NOMO-1 (cell line): ENCODE measurements at regions not wholly inside any gene's neighbourhood (a gene's known extent, or its start where the extent isn't known, plus 50 kb on each side); places are given as distances from the start of the nearest gene placed in this dataset.
"Not testable (repeated sequence)": the region's sequence is repeated elsewhere in the genome, so short reads cannot be mapped to it uniquely, and the experiment has no call there.

Source experiments
- DNase-seq, 2 experiments: peaks; one replicate each; lab custom pipeline; 2025; ENCODE audit not compliant: unreplicated experiment in 2 of 2; lab: John Stamatoyannopoulos, UW

DNA sequence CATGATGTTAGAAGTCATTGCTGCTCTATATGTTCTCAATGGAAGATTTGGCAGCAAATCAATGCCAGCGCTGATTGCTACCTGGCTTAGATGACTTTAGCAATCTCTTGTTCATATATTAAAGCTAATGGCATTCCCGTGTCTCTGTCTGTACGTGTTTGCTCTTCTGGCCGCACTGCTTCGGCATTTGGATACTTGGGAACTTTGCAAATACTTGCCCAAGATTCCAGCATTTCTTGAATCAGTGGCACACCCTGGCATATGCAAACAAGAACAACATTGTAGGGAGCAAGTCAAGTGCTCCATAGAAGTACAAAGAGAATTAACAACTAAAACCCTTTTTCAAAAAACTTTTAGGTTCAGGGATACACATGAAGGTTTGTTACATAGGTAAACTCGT, 128.9 kb upstream of the TMEM164 start:
- no peak for DNase-seq

DNA sequence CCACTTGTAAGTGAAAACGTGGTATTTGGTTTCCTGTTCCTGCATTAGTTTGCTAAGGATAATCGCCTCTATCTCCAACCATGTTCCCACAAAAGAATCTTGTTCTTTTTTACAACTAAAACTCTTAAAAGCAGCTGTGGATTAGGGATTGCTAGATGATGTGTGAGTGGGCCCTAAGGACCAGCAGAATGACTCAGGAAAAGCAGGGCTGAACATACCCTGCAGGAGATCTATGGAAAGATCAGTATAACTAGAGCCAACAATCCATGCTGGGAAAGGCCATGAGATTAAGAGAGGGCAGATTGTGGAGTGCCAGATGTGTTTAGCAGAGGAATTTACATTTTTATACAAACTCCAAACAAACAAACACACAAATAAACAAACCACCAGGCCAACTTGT, 128.4 kb upstream of the TMEM164 start:
- no peak for DNase-seq

DNA sequence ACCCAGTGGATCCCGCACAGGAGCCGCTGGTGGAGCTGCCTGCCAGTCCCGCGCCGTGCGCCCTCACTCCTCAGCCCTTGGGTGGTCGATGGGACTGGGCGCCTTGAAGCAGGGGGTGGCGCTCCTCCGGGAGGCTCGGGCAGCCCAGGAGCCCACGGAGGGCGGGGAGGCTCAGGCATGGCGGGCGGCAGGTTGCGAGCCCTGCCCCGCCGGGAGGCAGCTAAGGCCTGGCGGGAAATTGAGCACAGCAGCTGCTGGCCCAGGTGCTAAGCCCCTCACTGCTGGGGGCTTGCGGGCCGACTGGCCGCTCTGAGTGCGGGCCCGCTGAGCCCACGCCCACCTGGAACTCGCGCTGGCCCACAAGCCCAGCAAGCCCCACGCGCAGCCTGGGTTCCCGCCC, 127.1 kb upstream of the TMEM164 start:
- DNase-seq, result no peak

DNA sequence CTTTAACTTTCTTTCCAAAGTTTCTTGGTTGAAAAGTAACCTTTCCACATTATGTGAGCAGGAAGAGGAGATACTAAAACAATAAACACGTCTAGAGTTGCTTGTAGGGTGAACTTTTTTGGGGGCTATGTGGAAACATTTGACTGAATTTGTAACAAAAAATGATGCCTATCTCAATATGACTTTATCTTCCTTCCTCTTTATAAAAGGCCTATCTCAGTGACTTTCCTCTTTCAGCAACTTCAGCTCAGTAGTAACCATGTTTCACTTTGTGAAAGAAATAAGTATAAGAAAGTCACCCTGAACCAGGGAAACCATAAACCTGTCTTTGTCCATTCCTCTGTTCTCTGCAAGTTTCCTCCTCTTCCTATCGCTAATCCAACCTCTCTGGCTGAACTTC, 124.7 kb upstream of the TMEM164 start:
- peak in 1 of 2 experiments; percentile 61 for DNase-seq

DNA sequence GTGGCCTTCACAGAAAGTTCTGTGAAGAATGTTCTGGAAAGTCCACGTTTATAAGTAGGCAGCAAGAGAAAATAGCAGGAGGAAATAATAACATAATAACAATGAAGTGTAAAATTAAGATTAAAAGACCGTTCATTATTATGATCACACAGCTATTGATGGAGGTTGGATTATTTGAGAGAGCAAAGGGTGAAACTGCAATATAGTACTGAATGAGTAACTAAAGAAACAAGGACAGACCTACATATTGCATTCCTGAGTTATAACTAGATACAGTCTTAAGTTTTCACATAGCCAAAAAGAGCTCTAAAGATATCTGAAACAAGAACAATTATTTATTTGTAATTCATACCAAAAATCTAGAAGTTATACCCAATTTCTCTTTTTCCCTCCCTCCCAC, 122.9 kb upstream of the TMEM164 start:
- DNase-seq, result no peak

DNA sequence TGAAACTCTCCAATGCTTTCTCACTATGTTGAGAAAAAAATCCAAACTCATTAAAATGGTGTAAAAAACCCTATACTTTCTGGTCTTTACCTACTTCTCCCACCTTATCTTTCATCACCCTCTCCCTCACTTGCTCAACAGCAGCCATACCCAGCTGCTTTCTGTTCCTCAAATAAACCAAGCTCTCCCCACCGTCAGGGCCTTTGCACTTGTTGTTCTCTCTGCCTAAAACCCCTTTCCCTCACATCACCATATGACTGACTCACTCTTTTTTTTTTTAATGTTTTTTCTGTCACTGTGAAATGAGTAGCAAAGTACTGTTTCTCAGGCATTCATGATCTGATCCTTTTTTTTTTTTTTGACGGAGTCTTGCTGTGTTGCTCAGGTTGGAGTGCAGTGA, 122.3 kb upstream of the TMEM164 start:
- DNase-seq, result peak; percentile 79 to 90

DNA sequence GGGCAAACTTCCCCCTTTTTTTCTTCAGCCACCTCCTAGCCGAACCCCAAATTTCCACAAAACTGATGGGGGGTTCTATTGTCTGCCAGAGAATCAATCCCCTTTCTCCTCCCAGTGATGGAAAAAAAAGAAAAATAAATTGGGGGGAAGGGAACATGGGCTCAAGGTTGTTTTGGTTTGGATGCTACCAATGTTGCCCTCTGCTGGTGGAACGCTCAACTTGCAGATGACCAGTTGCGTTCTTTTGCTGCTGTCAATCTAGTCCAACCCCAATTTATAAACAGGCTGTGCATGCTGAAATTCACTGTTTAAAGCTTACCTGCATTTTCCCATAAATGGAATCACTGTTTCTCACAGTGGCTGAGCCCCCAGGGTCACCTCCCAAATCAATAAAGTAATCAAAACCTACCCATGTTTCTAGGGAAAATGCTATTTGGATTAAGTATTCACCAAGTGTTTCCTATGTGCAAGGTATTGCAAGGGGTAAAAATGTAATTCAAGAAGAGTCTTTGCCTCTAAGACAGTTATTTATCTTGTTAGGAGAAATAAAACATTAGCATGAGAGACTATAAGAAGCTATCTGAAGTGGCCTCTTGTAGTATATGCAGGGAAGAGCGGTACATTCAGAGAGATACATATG, 116.7 kb upstream of the TMEM164 start:
- DNase-seq, result peak in 1 of 2 experiments; percentile 33

DNA sequence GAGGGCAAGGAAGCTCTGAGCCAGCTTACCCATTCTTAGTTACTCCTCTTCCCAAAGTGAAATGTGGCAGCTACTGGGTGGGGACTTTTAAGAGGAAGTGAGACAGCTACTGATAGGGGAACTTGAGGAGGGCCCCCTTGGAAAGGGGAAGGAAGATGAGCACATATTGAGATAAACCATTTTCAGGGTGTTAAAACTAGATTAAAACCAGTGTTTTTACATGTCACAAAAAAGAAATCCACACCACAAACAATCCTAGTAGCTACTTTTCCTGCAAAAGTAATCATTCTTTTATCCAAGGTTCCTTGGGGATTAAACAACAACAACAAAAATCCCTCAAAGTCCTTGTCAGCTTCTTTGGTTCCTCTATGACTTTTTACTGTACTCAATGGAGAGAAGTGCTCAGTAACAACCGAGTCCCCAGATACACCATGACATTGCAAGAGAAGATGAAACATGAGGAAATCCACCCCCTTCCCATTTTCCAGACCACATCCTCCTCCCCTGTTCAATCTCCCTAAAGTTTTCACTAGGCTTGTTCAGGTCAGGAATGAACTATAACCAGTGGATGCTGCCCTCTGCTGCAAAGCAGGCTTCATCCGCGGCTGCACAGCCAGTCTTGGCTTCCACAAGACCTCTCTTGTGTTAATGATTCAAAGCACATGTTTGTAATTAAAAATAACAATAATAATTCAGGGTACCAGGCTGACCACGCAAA, 113.5 kb upstream of the TMEM164 start:
- DNase-seq, result peak; percentile 78 to 97

DNA sequence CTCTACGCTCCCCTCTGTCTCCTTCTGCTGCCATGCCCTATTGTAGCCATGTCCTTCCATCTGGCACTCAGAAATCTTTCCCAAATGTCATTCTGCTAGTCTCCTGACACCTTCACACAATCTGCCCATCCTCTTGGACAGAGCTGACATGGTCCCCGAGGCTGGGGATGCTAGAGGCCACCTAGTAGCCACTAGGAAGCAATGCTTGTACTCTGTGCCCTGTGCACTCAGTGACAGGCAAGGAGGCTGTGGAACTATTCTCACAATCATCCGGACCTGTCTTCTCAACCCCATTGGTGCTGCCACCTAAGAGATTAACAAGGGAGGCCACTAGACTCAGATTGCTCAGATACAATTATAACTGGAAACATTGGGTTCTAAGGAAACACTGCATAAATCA, 112.6 kb upstream of the TMEM164 start:
- DNase-seq, result no peak

DNA sequence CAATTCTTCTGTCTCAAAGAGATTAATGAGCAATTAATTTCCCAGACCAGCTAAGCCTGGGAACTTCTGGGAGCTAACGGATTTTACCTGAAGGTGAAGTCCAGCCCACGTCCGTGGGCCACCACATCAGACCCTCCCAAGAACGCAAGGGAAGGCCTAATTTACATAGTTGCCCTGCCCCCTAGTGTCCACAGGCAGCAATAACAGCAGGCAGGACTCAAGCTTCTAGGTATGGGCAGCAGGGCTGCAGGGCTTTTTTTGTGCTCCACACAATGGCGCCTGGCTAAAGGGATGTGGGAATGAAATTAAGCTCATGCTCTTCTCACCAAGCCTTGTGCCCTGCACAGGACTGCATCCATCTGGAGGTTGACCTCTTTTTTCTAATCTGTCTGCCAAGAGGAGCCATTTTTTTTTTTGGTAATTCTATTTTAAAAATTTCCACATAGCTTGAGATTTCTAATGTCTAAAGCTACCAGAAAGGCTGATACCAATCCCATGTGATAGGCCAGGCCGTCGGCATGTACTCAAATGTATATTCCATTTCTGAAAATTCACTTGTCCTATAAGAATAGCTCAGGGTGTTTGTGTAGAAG, 111.9 kb upstream of the TMEM164 start:
- DNase-seq, result peak; percentile 44 to 61

DNA sequence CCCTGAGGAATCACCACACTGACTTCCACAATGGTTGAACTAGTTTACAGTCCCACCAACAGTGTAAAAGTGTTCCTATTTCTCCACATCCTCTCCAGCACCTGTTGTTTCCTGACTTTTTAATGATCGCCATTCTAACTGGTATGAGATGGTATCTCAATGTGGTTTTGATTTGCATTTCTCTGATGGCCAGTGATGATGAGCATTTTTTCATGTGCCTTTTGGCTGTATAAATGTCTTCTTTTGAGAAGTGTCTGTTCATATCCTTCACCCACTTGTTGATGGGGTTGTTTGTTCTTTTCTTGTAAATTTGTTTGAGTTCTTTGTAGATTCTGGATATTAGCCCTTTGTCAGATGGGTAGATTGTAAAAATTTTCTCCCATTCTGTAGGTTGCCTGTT, 106.9 kb upstream of the TMEM164 start:
- DNase-seq, result not testable (repeated sequence)

DNA sequence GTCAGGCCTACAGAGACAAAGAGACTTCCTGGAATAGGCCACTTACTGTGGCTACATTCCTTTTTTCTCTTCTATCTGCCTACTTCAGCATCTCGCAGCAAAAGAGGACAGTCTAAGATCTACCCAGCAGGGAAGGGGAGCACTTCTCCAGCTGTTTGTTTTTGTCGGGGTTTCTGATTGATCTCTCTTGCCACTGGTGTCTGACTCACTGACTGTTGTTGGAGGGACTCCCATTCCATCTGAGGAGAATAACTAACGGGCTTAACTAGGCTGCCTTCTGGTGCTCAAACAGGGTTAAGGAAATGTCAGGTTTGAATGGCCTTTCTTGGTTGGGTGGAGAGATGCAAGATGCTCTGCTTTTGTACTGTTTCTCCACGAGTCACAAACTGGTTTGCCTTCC, 100.2 kb upstream of the TMEM164 start:
- no peak for DNase-seq

DNA sequence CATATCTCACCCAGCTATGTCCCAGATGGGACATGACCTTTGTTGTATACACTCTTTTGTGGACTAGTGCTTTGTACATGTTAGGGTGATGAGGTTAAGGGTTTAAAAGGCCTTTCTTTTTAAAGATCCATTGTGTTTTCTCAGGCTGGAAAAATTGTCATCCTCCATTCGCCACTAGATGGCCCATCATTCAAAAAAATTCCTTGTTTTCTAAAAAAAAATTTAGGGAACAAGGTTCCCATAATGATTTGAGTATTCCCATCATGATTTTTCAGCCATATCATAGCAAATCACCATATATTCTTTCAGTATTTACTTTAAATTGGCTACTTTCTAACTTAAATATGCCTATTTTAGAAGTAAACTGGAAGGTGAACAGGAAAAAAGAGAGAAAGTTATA, 91.9 kb upstream of the TMEM164 start:
- no peak for DNase-seq

DNA sequence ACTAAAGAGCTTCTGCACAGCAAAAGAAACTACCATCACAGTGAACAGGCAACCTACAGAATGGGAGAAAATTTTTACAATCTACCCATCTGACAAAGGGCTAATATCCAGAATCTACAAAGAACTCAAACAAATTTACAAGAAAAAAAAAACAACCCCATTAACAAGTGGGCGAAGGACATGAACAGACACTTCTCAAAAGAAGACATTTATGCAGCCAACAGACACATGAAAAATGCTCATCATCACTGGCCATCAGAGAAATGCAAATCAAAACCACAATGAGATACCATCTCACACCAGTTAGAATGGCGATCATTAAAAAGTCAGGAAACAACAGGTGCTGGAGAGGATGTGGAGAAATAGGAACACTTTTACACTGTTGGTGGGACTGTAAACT, 89.9 kb upstream of the TMEM164 start:
- not testable (repeated sequence) for DNase-seq

DNA sequence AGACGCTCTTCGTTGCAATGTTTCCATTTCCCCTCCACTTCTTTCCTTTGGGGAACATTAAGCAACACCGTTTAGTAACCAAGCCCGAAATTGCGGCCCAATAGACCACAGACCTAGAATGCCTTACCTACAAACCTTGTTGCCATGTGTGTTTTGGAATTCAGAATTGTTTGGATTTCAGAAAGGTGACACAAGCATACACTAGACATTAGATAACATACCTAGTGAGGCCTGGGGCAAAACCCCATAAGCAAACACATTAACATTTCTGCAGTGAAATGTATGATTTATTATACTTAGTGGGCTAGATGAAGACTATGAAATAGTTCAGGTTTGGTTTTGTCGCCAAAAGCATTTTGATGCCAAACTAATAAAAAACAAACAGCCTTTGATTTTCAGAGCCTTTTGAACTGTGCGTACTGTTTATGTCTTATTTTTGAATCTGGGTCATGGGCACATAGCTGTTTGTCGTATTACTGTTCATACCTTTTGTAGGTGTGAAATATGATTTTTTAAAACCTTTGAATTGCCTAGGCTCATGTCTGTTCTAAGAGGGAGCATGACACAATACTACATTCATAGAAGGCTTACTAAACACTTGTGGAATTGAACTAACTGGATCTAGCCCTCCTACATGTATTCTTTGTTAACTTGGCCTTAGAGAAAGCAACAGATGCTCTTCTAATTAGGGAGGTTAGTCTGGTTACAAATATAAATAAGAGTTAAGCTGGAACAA, 88.6 kb upstream of the TMEM164 start:
- no peak for DNase-seq

DNA sequence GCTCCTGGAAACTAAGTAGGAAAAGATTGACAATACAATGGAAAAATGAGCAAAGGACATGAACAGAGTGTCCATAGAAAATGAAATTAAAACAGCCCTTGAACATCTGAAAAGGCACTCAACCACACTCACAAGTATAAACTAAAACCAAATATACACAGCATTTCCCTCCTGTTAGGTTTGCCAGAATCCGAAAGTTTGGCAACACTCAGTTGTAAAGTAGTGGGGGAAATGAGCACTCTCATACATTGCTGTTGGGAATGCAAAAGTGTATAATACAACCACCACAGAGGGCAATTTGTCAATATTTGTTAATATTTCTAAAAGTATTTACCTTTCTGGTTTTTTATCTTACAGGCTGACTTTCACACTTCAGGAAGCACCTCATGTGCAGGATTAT, 84.2 kb upstream of the TMEM164 start:
- DNase-seq, result no peak

DNA sequence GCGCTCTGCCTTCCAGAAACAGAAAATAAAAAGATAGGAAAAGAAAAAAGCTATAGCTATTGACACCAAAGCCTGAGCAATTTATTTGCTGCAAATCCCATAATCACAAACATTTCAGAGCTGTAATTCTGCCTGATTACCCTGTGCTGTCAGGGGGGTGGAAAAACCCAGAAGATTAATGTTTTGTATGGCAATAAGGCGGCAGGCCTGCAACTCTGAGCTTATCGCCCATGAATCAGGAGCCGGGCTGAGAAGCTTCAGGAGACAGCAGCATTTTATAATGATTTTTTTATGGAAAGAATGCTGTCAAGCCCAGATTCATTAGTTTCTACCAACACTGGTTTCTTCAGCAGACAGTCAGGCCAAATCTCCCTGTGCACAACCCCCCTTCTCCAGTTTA, 82.6 kb upstream of the TMEM164 start:
- DNase-seq, result no peak

DNA sequence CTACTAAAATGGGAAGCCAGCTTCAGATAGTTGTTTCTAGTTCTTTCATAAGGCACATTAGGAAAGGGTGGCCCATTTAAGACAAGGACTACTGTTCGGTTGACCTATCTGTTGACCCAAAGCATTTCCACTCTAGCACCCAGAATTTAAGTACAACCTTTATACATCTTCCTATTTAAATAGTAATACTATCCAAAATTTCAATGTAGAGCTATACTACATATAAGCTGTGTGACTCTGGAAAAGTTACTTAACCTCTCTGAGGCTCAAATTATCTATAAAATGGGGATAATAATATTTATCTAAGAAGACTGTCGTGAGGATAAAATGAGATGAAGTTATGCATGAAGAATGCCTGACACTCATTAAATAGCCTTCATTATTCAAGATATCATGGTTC, 82.0 kb upstream of the TMEM164 start:
- DNase-seq, result no peak

DNA sequence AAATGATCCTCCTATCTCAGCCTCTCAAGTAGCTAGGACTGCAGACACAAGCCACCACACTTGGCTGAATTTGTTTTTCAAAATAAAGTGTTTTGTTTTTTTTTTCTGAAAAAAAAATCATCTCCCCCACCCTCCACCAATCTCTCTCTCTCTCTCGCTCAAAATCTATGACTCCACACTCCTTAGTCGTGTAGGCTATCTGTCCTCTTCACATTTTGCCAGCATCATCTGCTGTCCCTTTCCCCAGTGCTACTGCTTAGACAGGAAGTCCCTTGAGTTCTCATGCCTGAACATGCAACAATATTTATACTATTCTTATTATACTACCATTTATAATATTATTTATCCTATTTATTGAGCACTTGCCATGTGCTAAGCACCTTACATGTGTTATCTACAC, 80.7 kb upstream of the TMEM164 start:
- no peak for DNase-seq

DNA sequence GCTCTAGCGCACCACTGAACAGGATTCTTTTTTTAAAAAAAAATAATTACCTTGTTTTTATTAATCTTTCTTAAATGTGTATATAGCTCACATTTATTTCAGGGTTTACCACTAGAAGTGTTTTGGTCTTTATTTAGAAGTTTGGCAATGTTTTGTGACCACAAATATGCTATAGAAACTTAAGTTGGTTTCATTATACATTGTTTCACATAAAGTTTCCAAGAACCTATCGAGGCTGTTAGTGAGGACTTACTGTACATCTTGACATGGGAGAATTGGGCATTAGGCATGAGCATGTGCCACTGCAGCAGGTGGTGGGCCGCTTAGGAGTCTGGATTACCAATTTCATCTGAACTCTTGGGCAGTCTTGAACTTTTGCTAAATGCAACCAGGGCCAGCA, 77.9 kb upstream of the TMEM164 start:
- DNase-seq, result not testable (repeated sequence)

DNA sequence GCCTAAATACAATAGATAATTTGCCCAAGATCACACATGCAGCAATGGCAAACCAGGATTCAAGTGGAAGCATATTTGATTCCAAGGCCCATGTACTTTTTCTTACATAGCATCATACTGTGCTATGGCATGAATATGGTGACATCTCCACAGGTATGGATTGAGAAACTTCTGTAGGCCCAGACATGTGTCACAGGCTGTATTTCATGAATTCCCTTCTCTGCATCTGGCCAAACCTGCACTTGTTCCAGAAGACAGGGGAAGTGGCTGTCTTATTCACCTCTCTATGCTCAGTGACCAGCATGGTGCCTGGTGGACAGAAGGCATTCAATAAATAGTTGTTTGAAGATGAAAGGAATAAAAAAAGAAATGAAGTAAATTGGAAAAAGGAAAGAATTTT, 77.3 kb upstream of the TMEM164 start:
- DNase-seq, result no peak

DNA sequence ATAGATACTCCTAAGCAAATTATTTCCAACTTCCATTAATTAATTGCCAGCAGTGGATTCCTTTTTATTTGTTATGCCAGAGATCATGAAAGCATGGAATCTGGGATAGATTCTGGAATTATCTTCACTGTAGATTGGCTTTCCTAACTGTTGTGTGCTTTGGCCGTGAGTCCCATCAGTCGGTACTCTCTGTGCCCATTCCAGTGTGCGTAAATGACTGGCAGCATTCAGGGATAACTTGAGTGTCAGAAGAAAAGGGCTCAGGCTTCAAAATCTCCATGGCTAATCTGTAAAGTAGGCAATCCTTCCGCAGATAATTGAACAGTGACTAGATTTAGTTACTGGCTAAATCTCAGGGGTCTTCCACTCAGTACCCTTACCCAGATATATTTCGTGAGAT, 76.8 kb upstream of the TMEM164 start:
- DNase-seq, result no peak
